Pons (tissue), 1 donor: ENCODE measurements at regions not wholly inside any gene's neighbourhood (a gene's known extent, or its start where the extent isn't known, plus 50 kb on each side); places are given as distances from the start of the nearest gene placed in this dataset.
"Not testable (repeated sequence)": the region's sequence is repeated elsewhere in the genome, so short reads cannot be mapped to it uniquely, and the experiment has no call there.

Experiments
- DNase-seq: peaks from one replicate; pipeline ENCODE4 v3.0.0-alpha.2; 2016; ENCODE audit warnings: low spot score

- no peak for DNase-seq
These were observed 83.3 kb upstream of the KIT start for GRCh38 chr4:54574500-54574899.

GRCh38 chr4:54575919-54576318 is 81.8 kb upstream of the KIT start:
- no peak for DNase-seq

GRCh38 chr4:54581807-54582206 is 76.0 kb upstream of the KIT start:
- DNase-seq: no peak

- no peak for DNase-seq
These were observed 72.3 kb upstream of the KIT start for GRCh38 chr4:54585321-54586000.

GRCh38 chr4:54586320-54586955 is 71.3 kb upstream of the KIT start:
- no peak for DNase-seq

- DNase-seq: no peak
These were observed 70.5 kb upstream of the KIT start for GRCh38 chr4:54587107-54587891.

- no peak for DNase-seq
These were observed 69.4 kb upstream of the KIT start for GRCh38 chr4:54588404-54588803.

GRCh38 chr4:54589586-54589985 is 68.2 kb upstream of the KIT start:
- DNase-seq: no peak

- no peak for DNase-seq
These were observed 63.9 kb upstream of the KIT start for GRCh38 chr4:54593795-54594322.

- DNase-seq: no peak
These were observed 61.6 kb upstream of the KIT start for GRCh38 chr4:54596201-54596600.

GRCh38 chr4:54597678-54598077 is 60.1 kb upstream of the KIT start:
- DNase-seq: not testable (repeated sequence)

- not testable (repeated sequence) for DNase-seq
These were observed 55.6 kb upstream of the KIT start for GRCh38 chr4:54602175-54602574.

GRCh38 chr4:54607067-54607466 is 50.7 kb upstream of the KIT start:
- DNase-seq: no peak

- DNase-seq: no peak
These were observed 50.2 kb upstream of the KIT start for GRCh38 chr4:54607521-54607920.
